Mucosa of descending colon (tissue), 3 donors: ENCODE measurements at regions not wholly inside any gene's neighbourhood (a gene's known extent, or its start where the extent isn't known, plus 50 kb on each side); places are given as distances from the start of the nearest gene placed in this dataset.

ENCODE experiments used
- ATAC-seq: fragments of 200-7000 bp; cut with Tn5 transposase; one replicate; pipeline ENCODE4 v1.9.1; 2020; ENCODE audit warnings: mild to moderate bottlenecking, moderate library complexity
- DNase-seq, 3 donors: peaks; one replicate each; pipeline ENCODE4 v3.0.0-alpha.2; 2020
- H3K36me3 ChIP-seq: fragments of 200-600 bp; one replicate; pipeline ENCODE4 v1.8.0; 2021; ENCODE audit warnings: low read depth, mild to moderate bottlenecking
- H3K4me1 ChIP-seq: fragments of 200-600 bp; one replicate; pipeline ENCODE4 v1.8.0; 2021; ENCODE audit warnings: low read depth, mild to moderate bottlenecking
- H3K4me3 ChIP-seq: fragments of 200-600 bp; one replicate; pipeline ENCODE4 v1.8.0; 2021; ENCODE audit warnings: mild to moderate bottlenecking
- H3K9me3 ChIP-seq: fragments of 200-600 bp; one replicate; pipeline ENCODE4 v1.8.0; 2021; ENCODE audit warnings: mild to moderate bottlenecking
- intact Hi-C, 2 donors: fragments of 100-400 bp; cut with DNase I in 1 of 2; cut with micrococcal nuclease in 1 of 2; formaldehyde crosslinking; loops; one replicate each; pipeline versions ENCODE4 v1.11.0 to v1.11.1; 2022; cut with DNase I, micrococcal nuclease
- TF ChIP-seq, protein P1 (sequence below): fragments of 200-600 bp; IDR thresholded peaks from one replicate; pipeline ENCODE4 v1.8.0; 2022; ENCODE audit warnings: antibody characterized with exemption, mild to moderate bottlenecking
- donor health status: DM: no; HTN: no; CAD: no; lungs with moderate emphysema.
- donor health status: DM: no; HTN: no; CAD: no.
- donor health status: DM: no; HTN: yes; CAD: no.

DNA sequence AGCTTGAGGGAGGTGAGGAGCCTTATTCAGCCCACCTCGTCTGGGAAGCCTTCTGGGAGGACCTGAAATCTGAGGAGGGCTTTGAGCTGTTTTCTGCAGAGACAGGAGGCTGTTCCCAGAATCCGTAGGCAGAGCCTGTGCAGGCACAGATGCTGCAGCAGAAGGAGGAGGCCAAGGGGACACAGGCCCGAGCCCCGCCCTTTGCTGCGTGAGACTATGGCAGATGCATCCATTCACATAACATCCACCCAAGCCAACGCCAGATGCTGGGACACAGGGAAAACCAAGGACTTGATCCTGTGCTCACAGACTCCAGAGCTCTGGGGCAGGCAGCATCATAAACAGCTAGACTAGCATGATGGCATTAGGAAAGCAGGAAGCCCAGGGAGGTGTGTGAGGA lies 98.2 kb downstream of the KCNF1 start:
- Histone ChIP-seq H3K36me3 (no peaks in the 10 kb centered on the region), H3K9me3 (no peaks in the 10 kb centered on the region), H3K4me1 (no peaks in the 10 kb centered on the region), H3K4me3 (no peak overlapping the region)
- intact Hi-C loops = no loop called here
- DNase-seq (no peak), ATAC-seq (no peak)
- TF ChIP-seq, protein P1, sequence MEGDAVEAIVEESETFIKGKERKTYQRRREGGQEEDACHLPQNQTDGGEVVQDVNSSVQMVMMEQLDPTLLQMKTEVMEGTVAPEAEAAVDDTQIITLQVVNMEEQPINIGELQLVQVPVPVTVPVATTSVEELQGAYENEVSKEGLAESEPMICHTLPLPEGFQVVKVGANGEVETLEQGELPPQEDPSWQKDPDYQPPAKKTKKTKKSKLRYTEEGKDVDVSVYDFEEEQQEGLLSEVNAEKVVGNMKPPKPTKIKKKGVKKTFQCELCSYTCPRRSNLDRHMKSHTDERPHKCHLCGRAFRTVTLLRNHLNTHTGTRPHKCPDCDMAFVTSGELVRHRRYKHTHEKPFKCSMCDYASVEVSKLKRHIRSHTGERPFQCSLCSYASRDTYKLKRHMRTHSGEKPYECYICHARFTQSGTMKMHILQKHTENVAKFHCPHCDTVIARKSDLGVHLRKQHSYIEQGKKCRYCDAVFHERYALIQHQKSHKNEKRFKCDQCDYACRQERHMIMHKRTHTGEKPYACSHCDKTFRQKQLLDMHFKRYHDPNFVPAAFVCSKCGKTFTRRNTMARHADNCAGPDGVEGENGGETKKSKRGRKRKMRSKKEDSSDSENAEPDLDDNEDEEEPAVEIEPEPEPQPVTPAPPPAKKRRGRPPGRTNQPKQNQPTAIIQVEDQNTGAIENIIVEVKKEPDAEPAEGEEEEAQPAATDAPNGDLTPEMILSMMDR = no peak

DNA sequence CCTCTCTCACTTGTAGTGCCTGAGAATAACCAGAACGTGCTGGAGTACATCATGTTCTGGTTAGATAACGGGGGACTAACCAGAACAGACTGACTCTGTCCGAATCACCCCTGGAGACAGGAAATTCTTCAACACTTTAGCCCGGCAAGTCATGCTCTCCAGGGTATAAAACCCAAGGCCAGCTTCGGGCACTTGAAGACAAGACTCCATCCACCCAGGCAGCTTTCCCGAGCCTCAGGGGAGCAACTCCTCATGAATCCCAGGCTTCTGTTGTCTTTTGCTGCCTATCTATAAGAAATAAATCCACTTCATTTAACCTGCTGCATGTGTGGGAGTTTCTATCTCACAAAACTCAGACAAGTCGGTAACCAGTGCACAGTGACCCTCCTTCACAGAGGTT lies 99.6 kb downstream of the KCNF1 start:
- no peaks in the 10 kb centered on the region for H3K36me3 ChIP-seq
- ATAC-seq (no peak), DNase-seq (no peak)
- intact Hi-C loops = no loop called here
- H3K4me1 ChIP-seq = no peaks in the 10 kb centered on the region
- no peak overlapping the region for H3K4me3 ChIP-seq
- no peaks in the 10 kb centered on the region for H3K9me3 ChIP-seq
- TF ChIP-seq, protein P1 = no peak

DNA sequence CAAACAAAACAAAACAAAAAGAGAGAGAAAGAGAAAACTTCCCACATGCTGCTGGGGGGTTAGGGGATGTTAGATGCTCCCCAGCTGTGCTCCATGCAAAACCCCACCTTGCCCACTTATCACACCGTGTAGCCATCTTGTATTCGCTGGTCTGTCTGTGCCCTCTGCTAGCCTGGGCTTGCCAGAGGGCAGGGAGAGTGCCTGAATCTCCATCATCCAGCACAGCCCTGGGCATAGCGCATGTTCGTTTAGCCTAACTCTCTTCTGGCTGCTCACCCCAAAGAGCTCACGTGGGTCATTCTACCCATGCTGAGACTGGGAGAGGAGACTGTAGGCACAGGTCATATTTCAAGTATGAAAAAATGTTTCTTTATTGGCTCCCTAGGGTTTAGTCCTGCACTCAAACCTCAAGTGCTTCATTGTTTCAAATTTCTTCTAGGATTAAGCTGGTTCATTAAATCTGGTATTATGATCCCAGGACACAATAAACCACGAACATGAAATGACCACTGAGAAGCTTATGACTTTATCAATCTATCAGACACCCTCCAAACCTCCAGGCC lies 100.5 kb downstream of the KCNF1 start:
- DNase-seq (no peak), ATAC-seq (no peak)
- intact Hi-C loops = no loop called here
- no peaks in the 10 kb centered on the region for H3K4me1 ChIP-seq
- H3K9me3 ChIP-seq = no peaks in the 10 kb centered on the region
- no peaks in the 10 kb centered on the region for H3K36me3 ChIP-seq
- TF ChIP-seq, protein P1 = no peak
- H3K4me3 ChIP-seq = no peak overlapping the region

DNA sequence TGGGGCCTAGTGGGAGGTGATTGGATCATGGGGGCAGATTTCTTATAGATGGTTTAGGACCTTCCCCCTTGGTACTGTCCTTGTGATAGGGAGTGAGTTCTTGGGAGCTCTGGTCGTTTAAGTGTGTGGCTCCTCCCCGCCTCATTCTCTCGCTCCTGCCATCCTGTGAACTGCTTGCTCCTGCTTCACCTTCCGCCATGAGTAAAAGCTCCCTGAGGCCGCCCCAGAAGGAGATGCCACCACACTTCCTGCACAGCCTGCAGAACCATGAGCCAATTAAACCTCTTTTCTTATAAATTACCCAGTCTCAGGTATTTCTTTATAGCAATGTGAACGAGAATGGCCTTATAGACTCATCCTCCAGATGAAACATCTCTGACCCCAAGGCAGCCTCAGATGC lies 101.5 kb downstream of the KCNF1 start:
- TF ChIP-seq, protein P1 = no peak
- H3K9me3 ChIP-seq = no peaks in the 10 kb centered on the region
- intact Hi-C loops = no loop called here
- no peak for DNase-seq
- H3K36me3 ChIP-seq = no peaks in the 10 kb centered on the region
- ATAC-seq = no peak
- H3K4me1 ChIP-seq = no peaks in the 10 kb centered on the region
- H3K4me3 ChIP-seq = no peak overlapping the region

DNA sequence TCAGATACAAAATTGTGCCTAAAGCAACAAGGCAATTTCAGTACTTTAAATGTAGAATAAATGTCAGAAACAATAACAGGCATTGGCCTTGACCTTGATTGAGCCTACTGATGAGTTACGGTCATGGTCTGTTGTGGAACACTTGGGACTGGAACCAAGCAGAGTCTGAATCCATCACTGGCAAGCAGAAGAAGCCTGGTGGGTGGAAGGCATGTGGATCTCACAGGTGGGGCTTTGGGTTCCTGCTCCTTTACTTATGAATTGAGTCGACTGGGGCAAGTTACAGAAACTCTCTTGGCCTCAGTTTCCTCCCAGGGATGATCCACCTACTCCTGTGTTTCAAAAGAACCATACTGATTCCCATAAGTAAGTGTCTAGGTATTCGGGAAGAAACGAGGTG lies 102.3 kb downstream of the KCNF1 start:
- H3K9me3 ChIP-seq = no peaks in the 10 kb centered on the region
- ATAC-seq = no peak
- H3K36me3 ChIP-seq = no peaks in the 10 kb centered on the region
- intact Hi-C loops = no loop called here
- H3K4me3 ChIP-seq = no peak overlapping the region
- no peak for DNase-seq
- TF ChIP-seq, protein P1 = no peak
- H3K4me1 ChIP-seq = no peaks in the 10 kb centered on the region
